ENCODE measurements at regions not wholly inside any gene's neighbourhood (a gene's known extent, or its start where the extent isn't known, plus 50 kb on each side); places are given as distances from the start of the nearest gene placed in this dataset.
A peak's percentile ranks its signal among the peaks of the same experiment; 100 is the strongest.

- TF ChIP-seq CBX3 (IDR thresholded peaks at IDR 0.05; ENCODE audit: low read depth): no peak
- no peak for TF ChIP-seq SRF (IDR thresholded peaks at IDR 0.05; ENCODE audit: low read depth)
- TF ChIP-seq MAX (IDR thresholded peaks at IDR 0.05): no peak
Observed at GRCh38 chr2:8626572-8626971, 55.3 kb upstream of the ID2 start (continued).

GRCh38 chr2:8627019-8627691, 54.7 kb upstream of the ID2 start:
- Histone ChIP-seq H3K4me2 (ENCODE audit: low read length) (peak overlapping the region; percentile 87), H3K79me2 (ENCODE audit: insufficient read depth, low read length) (no peaks in the 10 kb centered on the region), H3K27me3 (ENCODE audit: insufficient read depth, low read length) (no peaks in the 10 kb centered on the region), H4K20me1 (ENCODE audit: insufficient read depth) (no peaks in the 10 kb centered on the region), H3K36me3 (ENCODE audit: control insufficient read depth in 1 of 2, insufficient read depth in 2 of 2, low read length in 2 of 2) (no peaks in the 10 kb centered on the region), H3K27ac (ENCODE audit: low read depth, low read length) (peak overlapping the region; percentile 91), H3K9ac (ENCODE audit: low read length) (peak overlapping the region; percentile 64), H3K9me2 (ENCODE audit: insufficient read depth) (no peaks in the 10 kb centered on the region), H2AFZ (ENCODE audit: low read depth, low read length, poor library complexity, severe bottlenecking) (no peak overlapping the region), H3K4me1 (ENCODE audit: control insufficient read depth in 1 of 2, insufficient read depth in 2 of 2, low read length in 2 of 2) (peaks cover 55 to 78% of the 10 kb centered on the region in 2 experiments), H3K4me3 (replicated peaks in 1 of 2; ENCODE audit: low read depth in 1 of 2, low read length in 2 of 2) (peak overlapping the region; percentile 36 to 56), H3K9me3 (ENCODE audit: control insufficient read depth in 1 of 2, insufficient read depth in 1 of 2, low read depth in 1 of 2, low read length in 2 of 2) (no peaks in the 10 kb centered on the region)
- BruUV-seq (replicated peaks): no TSS peak
- DNase-seq (ENCODE audit: low read depth, low spot score): no peak
- ChIA-PET RAD21 (ENCODE audit: low non-redundant PET in 1 of 2, low total read pairs in 2 of 2, uncharacterized antibody in 2 of 2, unreplicated experiment in 2 of 2) (no interaction called here), CTCF (no interaction called here), POLR2A (interaction anchor here (2.2 kb wide), 1 partner anchor 54 kb away, joined by 21 read pairs; the partner anchor contains the start of gene ID2)
- no peak for ATAC-seq
- intact Hi-C loops (cut with micrococcal nuclease): no loop called here
- TF ChIP-seq POLR2AphosphoS5 (IDR thresholded peaks at IDR 0.05; ENCODE audit: low read depth, low read length) (no peak), EZH2 (IDR thresholded peaks at IDR 0.05) (no peak), REST (IDR thresholded peaks at IDR 0.05; ENCODE audit: low read depth) (no peak), POLR2A (IDR thresholded peaks at IDR 0.05; ENCODE audit: borderline replicate concordance, extremely low read depth, insufficient read depth, insufficient read length) (no peak), MAX (IDR thresholded peaks at IDR 0.05) (no peak), TCF7L2 (IDR thresholded peaks at IDR 0.05; ENCODE audit: borderline replicate concordance, extremely low read depth, insufficient read depth, insufficient read length) (no peak), ZBTB33 (IDR thresholded peaks at IDR 0.05; ENCODE audit: extremely low read depth, insufficient replicate concordance, low read length) (no peak), ZFX (IDR thresholded peaks at IDR 0.05) (no peak), EZH2phosphoT487 (IDR thresholded peaks at IDR 0.05; ENCODE audit: borderline replicate concordance) (no peak), CBX3 (IDR thresholded peaks at IDR 0.05; ENCODE audit: low read depth) (no peak), ZNF274 (IDR thresholded peaks at IDR 0.05; ENCODE audit: low read depth, low read length) (no peak), CTCF (IDR thresholded peaks at IDR 0.05 in 2 of 3, conservative IDR thresholded peaks at IDR 0.05 in 1 of 3; ENCODE audit: borderline replicate concordance in 1 of 3, insufficient read depth in 1 of 3, low read depth in 2 of 3, low read length in 2 of 3) (no peak), SP1 (IDR thresholded peaks at IDR 0.05; ENCODE audit: low read depth) (no peak), EGR1 (IDR thresholded peaks at IDR 0.05; ENCODE audit: low read depth) (no peak), ELF1 (IDR thresholded peaks at IDR 0.05; ENCODE audit: borderline replicate concordance, low read depth) (no peak)
